ENCODE measurements at regions not wholly inside any gene's neighbourhood (a gene's known extent, or its start where the extent isn't known, plus 50 kb on each side); places are given as distances from the start of the nearest gene placed in this dataset.

GRCh38 chr12:92268946-92269345, 123.3 kb upstream of the BTG1 start:
- TF ChIP-seq PPARA (CRISPR knock-in tag; IDR thresholded peaks at IDR 0.05; ENCODE audit: borderline replicate concordance) (no peak), ARNTL (CRISPR knock-in tag; IDR thresholded peaks at IDR 0.05; ENCODE audit: borderline replicate concordance, low read depth) (no peak), ESRRG (CRISPR knock-in tag; IDR thresholded peaks at IDR 0.05) (no peak), ZNF565 (CRISPR knock-in tag; conservative IDR thresholded peaks at IDR 0.05; ENCODE audit: low read depth) (no peak), OSR1 (CRISPR knock-in tag; IDR thresholded peaks at IDR 0.05) (no peak)
- ATAC-seq, result no peak

GRCh38 chr12:92261692-92262091, 116.0 kb upstream of the BTG1 start:
- no peak for ATAC-seq

GRCh38 chr12:92261071-92261470, 115.4 kb upstream of the BTG1 start:
- ATAC-seq, result no peak
- TF ChIP-seq ARNTL (CRISPR knock-in tag; IDR thresholded peaks at IDR 0.05; ENCODE audit: borderline replicate concordance, low read depth) (no peak), ZFP30 (CRISPR knock-in tag; IDR thresholded peaks at IDR 0.05) (no peak), ZNF8 (CRISPR knock-in tag; IDR thresholded peaks at IDR 0.05) (no peak), POU6F1 (CRISPR knock-in tag; IDR thresholded peaks at IDR 0.05; ENCODE audit: borderline replicate concordance, low read depth) (no peak), ZNF70 (CRISPR knock-in tag; IDR thresholded peaks at IDR 0.05) (no peak), OSR1 (CRISPR knock-in tag; IDR thresholded peaks at IDR 0.05) (no peak), GLIS3 (CRISPR knock-in tag; IDR thresholded peaks at IDR 0.05) (no peak), ZNF565 (CRISPR knock-in tag; conservative IDR thresholded peaks at IDR 0.05; ENCODE audit: low read depth) (no peak), ISL1 (CRISPR knock-in tag; IDR thresholded peaks at IDR 0.05) (no peak)

More at GRCh38 chr12:92261692-92262091, 116.0 kb upstream of the BTG1 start:
- TF ChIP-seq OSR1 (CRISPR knock-in tag; IDR thresholded peaks at IDR 0.05) (no peak), CSRNP3 (CRISPR knock-in tag; IDR thresholded peaks at IDR 0.05) (no peak), ARNTL (CRISPR knock-in tag; IDR thresholded peaks at IDR 0.05; ENCODE audit: borderline replicate concordance, low read depth) (no peak), ZNF8 (CRISPR knock-in tag; IDR thresholded peaks at IDR 0.05) (no peak), TSHZ2 (CRISPR knock-in tag; IDR thresholded peaks at IDR 0.05) (no peak)

- ATAC-seq, result no peak
- TF ChIP-seq ZNF8 (CRISPR knock-in tag; IDR thresholded peaks at IDR 0.05) (no peak), BACH2 (CRISPR knock-in tag; IDR thresholded peaks at IDR 0.05; ENCODE audit: borderline replicate concordance) (no peak), ISL1 (CRISPR knock-in tag; IDR thresholded peaks at IDR 0.05) (no peak), ZFP30 (CRISPR knock-in tag; IDR thresholded peaks at IDR 0.05) (no peak), PPARA (CRISPR knock-in tag; IDR thresholded peaks at IDR 0.05; ENCODE audit: borderline replicate concordance) (no peak), SNAI2 (CRISPR knock-in tag; IDR thresholded peaks at IDR 0.05) (no peak), CREB5 (CRISPR knock-in tag; IDR thresholded peaks at IDR 0.05; ENCODE audit: low read depth) (no peak), RARB (CRISPR knock-in tag; IDR thresholded peaks at IDR 0.05) (no peak), TSHZ2 (CRISPR knock-in tag; IDR thresholded peaks at IDR 0.05) (no peak), ZC3H10 (CRISPR knock-in tag; IDR thresholded peaks at IDR 0.05) (no peak), GLIS3 (CRISPR knock-in tag; IDR thresholded peaks at IDR 0.05) (no peak), ZNF70 (CRISPR knock-in tag; IDR thresholded peaks at IDR 0.05) (no peak), TOX (CRISPR knock-in tag; IDR thresholded peaks at IDR 0.05; ENCODE audit: borderline replicate concordance) (no peak), ESRRG (CRISPR knock-in tag; IDR thresholded peaks at IDR 0.05) (no peak)
These were observed 114.1 kb upstream of the BTG1 start for GRCh38 chr12:92259696-92260251.

Measured in SK-N-SH treated with all-trans-retinoic acid at 6 μM for 48 hours (cell line).